ENCODE measurements at regions not wholly inside any gene's neighbourhood (a gene's known extent, or its start where the extent isn't known, plus 50 kb on each side); places are given as distances from the start of the nearest gene placed in this dataset.
A peak's percentile ranks its signal among the peaks of the same experiment; 100 is the strongest.
"Not testable (repeated sequence)": the region's sequence is repeated elsewhere in the genome, so short reads cannot be mapped to it uniquely, and the experiment has no call there.

DNA sequence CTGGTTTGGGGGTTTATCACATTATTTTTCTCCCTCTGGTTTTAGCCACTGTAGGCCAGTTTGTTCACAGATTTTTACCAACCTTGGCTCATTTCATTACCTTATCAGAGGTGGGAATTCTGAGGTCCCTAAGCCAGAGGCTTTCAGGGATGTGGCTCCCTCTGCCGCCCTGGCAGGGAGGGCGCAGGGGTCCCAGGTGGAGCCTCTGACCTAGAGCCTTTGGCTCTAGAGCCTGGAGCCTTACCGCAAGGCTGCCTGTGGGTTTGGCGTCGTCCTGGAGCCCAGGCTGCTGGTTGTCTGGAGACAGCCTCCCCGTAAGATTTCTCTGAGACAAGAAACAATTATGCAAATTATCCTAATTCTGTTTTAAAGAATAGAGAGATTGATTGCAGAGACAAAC lies 188.0 kb downstream of the LMLN start:
- DNase-seq, result not testable (repeated sequence)

- not testable (repeated sequence) for DNase-seq
Measured at GRCh38 chr3:198149904-198150303, 189.9 kb downstream of the LMLN start.

DNA sequence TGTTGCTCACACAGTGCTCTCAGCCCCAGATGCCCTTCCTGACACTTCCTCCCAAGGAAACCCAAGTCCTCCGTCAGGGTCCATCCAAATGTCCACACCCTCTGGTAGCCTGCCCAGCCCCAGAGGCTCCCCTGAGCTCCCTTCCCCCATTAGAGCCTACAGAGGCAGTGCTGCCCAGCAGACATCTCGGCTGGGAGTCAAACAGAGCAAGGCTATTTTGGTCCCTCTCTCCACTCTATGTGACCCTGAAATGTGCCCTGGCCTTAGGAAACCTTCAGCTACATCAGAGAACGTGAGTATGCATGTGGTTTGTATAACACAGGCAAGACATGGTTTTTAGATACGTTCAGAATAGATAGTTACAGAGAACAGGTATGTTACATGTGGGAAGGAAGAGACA lies 191.8 kb downstream of the LMLN start:
- not testable (repeated sequence) for DNase-seq

GRCh38 chr3:198155771-198156170 lies 195.8 kb downstream of the LMLN start:
- DNase-seq, result not testable (repeated sequence)

DNA sequence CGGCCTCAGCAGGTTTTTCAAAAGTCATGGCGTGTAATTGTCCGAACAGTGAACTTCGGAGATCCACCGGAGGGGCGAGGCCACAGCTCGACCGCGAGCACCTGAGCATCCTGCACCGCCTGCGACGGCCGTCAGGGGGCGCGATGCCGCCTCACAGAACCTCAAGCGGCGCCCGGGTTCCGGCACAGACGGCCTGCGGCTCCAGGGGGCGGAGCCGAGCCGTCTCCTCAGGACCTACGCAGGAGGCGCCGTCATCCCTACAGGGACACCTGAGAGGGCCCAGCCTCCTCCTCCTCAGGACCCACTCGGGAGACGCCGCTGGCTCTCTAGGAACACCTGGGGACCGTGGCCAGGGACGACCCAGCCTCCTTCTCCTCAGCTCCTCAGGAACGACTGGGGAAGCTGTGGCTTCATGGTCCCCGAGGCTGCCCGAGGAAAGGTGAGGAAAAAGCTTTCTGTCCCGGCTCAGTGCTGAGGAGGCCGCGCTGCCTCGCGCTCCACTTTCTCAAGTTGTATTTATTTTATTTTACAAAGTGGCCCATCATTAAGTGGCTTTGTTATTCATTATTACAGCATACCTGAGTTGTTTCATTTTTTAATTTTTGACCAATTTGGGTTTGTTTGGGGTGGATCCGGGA lies 197.3 kb downstream of the LMLN start:
- not testable (repeated sequence) for DNase-seq

DNA sequence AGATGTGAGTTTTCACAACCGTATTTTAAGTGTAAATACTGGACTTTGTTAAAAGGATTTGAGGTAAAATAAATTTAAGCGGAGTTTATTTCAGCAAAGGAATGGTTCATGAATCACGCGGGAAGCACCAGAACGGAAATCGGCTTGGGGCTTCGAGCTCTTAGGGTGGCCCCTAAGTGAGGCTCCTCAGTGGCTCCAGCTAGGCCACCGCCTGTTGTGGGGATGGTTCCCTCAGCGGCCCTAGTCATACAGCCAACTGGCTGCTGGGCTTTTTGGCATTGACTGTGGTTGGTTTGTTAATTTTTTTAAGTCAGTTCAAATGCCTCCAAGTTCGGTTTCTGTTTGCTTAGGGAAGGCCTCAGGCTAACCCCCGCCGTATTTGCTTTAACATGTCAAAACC lies 198.0 kb downstream of the LMLN start:
- not testable (repeated sequence) for DNase-seq

GRCh38 chr3:198167339-198168039 lies 207.5 kb downstream of the LMLN start:
- peak; percentile 57 for DNase-seq

DNA sequence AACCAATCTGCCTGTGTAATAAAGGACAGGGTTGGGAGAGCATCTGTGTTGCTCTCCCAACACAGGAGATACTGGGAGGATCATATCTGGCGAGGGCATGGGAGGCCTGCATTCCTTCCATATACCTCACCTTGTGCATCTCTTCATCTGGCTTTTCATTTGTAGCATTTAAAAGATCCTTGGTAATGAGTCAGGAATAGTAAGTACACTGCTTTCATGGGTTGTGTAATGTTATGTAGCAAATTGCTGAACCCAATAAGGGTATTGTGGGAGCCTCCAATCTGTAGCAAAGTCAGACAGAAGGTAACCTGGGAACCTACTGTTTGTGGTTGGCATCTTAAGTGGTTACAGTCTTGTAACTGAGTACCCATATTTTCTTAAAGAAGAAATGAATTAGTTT lies 210.8 kb downstream of the LMLN start:
- DNase-seq, result not testable (repeated sequence)

DNA sequence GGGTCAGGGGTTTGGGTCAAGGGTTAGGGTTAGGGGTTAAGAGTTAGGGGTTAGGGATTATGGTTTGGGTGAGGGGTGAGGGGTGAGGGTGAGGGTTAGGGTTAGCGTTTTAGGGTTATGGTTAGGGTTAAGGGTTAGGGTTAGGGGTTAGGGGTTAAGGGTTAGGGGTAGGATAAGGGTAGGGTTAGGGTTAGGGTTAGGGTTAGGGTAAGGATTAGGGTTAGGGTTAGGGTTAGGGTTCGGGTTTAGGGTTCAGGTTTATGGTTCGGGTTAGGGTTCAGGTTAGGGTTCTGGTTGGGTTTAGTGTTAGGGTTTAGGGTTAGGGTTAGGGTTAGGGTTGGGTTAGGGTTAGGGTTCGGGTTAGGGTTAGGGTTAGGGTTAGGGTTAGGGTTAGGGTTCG lies 213.1 kb downstream of the LMLN start:
- DNase-seq, result not testable (repeated sequence)

DNA sequence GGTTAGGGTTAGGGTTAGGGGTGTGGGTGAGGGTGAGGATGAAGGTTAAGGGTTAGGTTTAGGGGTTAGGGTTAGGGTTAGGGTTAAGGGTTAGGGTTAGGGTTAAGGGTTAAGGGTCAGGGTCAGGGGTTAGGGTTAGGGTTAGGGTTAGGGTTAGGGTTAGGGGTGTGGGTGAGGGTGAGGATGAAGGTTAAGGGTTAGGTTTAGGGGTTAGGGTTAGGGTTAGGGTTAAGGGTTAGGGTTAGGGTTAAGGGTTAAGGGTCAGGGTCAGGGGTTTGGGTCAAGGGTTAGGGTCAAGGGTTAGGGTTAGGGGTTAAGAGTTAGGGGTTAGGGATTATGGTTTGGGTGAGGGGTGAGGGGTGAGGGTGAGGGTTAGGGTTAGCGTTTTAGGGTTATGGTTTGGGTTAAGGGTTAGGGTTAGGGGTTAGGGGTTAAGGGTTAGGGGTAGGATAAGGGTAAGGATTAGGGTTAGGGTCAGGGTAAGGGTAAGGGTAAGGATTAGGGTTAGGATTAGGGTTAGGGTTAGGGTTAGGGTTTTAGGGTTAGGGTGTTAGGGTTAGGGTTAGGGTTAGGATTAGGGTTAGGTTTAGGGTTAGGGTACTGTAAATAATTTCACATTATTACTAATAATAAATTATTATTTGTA lies 214.0 kb downstream of the LMLN start:
- not testable (repeated sequence) for DNase-seq

Data from femur (tissue), 1 donor.